ENCODE measurements at regions not wholly inside any gene's neighbourhood (a gene's known extent, or its start where the extent isn't known, plus 50 kb on each side); places are given as distances from the start of the nearest gene placed in this dataset.
A peak's percentile ranks its signal among the peaks of the same experiment; 100 is the strongest.
"Not testable (repeated sequence)": the region's sequence is repeated elsewhere in the genome, so short reads cannot be mapped to it uniquely, and the experiment has no call there.

DNA sequence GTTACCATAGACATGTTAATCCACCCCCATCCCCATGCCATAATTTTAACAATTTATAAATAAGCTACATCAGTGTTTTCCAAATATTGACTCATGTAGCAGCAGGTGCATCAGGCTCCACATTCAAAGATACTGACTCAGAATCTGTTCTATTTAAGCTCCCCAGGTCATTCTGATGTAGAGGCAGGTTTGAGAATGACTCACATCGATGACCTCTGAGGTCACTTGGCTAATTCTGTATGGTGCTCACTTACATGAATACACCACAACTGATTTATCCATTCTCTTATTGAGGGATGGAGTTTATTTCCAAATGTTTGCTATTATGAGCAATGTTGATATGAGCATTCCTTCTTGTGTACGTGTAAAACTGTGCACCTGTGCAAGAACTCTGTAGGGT, 1159.0 kb downstream of the TYW1 start:
- DNase-seq (ENCODE audit: low spot score): no peak

DNA sequence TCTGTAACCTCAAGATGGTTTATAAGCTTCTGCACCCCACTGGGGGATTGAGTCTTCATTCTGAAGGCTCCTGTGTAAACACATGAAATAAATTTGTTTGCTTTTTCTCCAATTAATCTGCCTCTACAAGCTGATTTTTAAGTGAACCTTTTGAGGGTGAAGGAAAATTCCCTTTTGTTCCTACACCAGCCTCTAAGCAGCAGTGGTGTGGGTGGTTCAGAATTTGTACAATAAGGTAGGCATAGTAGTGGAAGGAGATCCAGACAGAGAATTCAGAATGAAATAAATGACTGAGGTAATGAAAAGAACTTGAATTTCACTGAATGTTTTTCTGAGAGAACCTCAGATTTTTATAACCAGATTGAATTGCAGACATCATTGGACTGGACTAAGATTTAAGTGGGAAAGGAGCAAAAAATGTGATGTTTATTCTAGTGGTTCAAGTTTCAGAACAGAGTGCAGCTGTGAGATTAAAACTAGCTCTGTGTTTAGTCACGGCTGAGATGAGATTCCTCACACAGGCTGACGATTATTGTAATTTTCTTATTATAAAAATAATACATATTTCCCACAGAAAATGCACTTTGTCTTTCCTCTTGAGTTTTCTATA, 1162.2 kb downstream of the TYW1 start:
- DNase-seq (ENCODE audit: low spot score): no peak

DNA sequence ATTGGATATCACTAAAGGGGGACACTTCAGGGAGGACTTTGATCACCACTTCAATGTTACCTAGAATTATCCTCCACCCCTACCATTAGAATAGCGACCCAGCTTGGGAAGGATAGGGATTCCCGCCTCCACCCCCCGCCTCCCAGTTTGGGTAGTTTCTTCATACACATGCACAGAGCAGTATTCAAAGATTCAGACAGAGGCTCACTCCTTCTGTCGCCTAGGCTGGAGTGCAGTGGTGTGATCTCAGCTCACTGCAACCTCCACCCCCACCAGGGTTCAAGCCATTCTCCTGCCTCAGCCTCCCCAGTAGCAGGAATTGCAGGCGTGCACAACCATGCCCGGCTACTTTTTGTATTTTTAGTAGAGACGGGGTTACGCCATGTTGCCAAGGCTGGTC, 1166.1 kb downstream of the TYW1 start:
- DNase-seq (ENCODE audit: low spot score): no peak

DNA sequence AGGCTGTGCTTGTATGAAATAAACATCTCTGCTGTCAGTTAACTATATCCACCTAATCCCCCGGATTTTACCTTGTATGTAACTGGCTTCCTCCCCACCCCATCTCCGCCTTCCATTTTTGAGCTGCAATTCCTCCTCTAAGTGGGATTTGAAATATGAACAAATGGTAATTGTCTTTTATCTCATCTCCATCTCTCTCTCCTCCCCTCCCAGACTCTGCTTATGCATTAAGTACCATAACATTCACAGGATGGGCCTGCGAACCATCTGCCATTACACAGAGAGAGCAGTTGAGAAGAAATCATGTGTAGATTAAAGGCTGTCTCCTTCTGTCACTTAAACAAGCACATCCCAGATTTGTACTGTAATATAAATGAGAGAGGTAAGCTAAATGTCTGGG, 1169.9 kb downstream of the TYW1 start:
- DNase-seq (ENCODE audit: low spot score): peak; percentile 97

DNA sequence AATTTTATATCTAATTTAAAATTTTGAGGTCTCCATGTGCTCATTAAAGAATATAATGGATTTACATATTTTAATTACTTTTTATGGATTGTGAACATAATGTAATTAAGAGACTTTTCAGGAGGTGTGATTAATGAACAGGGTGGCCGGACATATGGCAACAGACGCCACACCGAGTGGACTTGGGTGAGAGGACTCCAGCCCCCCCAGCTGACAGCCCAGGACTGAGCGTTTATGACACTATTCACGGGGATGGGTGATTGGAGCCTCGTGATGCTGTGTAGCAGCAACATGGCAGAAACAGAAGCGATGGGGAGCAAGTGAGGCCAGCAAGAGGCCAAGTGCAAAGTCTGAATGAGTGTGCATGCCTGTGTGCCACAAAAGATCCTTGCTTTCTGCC, 1176.9 kb downstream of the TYW1 start:
- no peak for DNase-seq (ENCODE audit: low spot score)

DNA sequence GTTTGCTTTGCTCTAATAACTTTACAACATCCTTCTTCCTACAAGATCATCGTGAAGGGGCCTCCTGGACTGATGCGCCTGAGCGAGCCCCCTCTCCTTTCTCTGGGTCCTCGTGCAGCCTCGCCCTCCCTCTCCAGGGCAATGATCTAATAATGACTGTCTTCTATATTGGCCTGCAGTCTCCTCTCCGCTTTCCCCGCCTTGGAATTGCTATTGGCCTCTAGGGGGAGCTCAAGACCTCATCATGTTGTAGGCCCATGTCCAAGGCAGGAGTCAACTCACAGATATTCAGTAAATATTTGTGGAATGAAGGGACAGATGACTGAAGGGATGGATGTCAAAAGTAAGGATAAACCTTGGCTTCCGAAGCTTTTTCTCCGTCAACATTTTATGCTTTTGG, 1180.3 kb downstream of the TYW1 start:
- DNase-seq (ENCODE audit: low spot score): peak; percentile 79

DNA sequence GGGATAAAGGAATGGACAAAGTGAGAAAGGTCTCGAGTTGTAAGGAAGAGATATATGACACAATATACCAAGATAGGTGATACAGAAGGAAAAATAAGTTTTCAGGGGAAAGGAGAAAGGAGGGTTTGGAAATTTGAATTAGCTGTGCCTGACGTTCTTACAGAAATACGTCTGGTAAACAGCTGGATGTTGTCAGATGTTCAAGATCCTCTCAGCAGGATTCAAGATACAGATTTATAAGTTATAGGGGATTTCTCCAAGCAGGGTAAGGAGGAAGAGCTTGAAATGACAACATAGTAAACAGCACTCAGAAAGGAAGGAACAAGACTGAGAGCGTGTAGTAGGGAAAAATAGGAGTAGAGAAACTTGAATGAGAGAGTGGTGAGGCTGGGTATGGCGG, 1184.1 kb downstream of the TYW1 start:
- no peak for DNase-seq (ENCODE audit: low spot score)

DNA sequence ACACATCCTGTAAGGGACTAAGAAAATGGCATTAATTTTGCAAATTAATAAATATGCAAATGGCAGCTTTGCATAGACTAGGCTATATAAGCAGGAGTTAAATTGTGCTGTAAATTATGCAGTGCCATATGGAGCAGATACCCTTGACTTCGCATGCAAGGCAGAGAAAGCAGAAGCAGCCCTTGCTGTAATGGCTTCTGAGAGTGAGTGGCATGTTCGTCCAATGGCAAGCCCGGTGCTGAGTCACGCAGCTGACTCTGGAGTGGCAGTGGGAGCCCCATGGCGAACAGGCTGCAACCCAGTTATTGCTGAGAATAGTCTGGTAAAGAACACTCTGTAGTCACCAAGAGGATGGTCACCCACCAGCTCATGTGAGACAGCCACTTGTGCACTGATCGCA, 1186.5 kb downstream of the TYW1 start:
- no peak for DNase-seq (ENCODE audit: low spot score)

DNA sequence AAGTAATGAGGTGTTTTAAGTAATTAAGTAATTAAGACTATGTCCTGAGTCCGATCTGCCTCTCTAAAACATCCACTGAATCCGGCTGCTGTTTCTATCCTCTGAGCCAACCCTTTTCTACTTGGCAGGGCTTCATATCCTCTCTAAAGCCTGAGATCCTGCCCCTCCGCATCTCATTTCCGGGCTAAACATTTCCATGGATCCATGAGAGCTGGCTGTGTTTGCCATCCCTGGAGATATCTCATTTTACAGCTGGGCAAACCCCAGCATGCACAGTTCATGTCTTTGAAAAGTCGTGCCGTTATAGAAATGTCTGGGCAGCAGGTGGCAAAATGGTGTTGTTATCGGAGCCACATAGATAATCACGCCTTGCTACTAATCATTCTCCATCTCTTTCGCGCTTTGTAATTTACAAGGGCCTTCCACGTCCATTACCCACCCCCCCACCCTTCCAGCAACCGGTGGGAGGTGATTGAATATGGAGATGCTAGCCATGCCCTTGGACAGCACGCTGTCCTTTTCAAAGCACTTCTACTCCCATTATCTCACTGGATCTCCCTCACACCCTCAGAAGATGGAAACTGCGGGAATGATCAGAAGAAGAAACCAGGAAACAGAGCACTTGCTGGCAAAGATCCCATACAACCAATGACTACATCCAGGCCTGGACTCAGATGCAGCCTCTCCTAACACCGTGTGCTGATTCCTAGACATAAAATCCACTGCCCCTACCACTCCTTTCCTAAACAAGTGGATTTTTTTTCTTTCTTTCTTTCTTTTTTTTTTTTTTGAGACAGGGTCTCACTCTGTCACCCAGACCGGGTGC, 1189.2 kb downstream of the TYW1 start:
- DNase-seq (ENCODE audit: low spot score): no peak

DNA sequence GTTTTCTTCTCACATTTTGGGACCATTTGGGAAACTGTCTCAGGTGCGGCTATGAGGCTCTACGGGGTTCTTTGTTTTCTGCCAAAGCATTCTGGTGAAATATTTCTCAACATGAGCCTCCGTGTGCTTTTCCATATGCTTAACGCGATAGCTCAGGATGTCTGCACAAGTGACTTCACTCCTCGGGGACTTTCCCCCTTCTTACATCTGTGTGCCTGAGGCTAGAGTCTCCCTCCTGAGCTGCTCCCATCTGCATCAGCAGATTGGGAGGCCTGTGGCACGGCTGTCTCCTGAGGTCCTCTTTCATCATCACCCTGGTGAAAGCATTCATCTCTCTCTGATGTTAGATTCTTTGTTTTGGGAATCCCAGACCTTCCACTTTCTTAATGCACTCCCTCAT, 1190.9 kb downstream of the TYW1 start:
- DNase-seq (ENCODE audit: low spot score): no peak

DNA sequence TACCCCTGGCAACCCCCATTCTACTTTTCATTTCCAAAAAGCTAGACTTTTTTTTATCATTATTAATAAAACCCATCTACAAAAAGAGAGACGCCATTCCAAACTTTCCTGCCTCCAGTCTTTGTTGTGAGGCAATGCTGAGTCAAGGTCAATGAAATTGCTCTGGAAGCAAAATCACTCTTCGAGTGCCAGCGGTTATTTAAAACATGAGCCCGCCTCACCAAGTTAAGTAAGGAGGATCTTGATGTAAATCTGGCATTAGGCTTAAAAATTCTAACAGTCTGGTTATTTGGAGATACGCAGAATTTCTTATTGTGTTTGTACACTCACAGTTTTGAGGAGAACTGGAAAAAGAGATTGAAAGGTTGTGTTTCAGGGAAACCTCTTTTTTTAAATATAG, 1196.3 kb downstream of the TYW1 start:
- DNase-seq (ENCODE audit: low spot score): no peak

DNA sequence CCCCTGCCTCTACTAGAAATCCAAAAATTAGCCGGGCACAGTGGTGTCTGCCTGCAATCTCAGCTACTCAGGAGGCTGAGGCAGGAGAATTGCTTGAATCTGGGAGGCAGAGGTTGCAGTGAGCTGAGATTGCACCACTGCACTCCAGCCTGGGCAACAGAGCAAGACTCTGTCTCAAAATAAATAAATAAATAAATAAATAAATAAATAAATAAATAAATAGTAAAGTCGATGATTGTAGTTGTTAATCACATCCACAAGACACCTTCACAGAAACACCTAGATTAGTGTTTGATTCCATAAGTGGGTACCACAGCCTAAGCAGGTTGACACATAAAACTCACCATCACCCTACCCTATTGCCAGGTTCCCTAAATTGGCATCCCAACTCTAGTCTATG, 1199.0 kb downstream of the TYW1 start:
- DNase-seq (ENCODE audit: low spot score): not testable (repeated sequence)

DNA sequence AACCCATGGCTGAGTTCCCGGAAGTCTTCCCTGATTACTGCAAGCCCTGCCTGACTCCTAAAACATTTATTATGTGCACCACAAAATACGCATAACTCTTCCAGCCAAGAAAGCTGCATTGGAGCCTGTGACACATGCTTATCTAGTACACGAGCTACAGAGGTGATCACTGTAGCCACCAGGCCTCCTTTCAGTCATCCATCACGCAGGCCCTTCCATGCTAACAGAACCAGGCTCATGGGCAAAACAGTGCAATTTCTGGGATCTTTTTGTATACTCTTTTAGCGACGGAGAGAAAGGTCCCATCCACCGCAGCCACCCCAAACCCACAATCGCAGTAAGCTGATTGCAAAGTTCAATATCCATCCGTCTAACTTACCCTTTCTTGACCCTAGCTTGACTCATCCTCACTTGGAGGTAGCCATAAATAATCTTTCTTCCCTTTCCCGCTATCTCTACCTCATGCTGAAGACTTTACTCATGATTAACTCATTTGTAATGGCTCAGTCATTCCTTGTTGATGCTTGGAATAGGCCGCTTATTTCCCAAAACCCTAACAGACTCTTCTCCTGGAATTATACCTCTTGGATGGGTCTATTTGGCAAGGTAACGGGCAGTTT, 1203.5 kb downstream of the TYW1 start:
- no peak for DNase-seq (ENCODE audit: low spot score)

DNA sequence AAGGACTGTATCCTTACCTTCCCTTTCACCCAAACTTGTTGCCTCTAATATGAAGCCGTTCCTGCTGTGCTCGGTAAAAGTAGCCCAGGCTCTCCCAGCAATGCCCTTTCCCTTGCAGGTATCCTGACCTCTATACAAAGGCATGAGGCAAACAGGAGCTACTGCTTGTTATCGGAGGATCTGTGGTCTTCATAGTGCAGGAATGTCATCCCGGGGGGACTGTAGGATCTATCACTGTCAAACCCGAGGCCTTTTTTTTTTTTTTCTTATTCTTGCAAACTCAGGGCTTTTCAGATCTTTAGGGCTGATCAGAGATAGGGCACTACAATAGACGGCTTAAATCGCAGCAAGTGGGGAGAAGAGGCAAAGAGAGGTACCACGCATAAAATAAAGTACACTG, 1206.6 kb downstream of the TYW1 start:
- no peak for DNase-seq (ENCODE audit: low spot score)

DNA sequence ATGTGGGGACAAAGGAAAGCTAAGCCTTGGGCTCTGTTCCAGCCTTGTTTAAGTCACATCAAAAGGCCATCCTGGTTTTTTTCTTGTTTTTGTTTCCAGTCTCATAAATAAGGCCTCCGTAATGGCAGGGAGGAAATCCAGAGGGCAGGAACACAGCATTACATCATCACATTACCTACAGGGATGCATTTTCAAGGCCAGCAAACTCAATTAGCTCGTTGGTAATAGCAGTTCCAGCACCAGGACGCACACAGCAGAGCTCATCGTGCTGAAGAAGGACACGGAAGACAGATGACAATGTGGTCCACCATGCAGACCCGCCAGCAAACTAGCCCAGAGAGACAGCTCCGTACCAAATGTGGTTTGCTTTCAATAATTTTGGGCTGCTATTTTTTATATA, 1209.2 kb downstream of the TYW1 start:
- DNase-seq (ENCODE audit: low spot score): peak; percentile 67

DNA sequence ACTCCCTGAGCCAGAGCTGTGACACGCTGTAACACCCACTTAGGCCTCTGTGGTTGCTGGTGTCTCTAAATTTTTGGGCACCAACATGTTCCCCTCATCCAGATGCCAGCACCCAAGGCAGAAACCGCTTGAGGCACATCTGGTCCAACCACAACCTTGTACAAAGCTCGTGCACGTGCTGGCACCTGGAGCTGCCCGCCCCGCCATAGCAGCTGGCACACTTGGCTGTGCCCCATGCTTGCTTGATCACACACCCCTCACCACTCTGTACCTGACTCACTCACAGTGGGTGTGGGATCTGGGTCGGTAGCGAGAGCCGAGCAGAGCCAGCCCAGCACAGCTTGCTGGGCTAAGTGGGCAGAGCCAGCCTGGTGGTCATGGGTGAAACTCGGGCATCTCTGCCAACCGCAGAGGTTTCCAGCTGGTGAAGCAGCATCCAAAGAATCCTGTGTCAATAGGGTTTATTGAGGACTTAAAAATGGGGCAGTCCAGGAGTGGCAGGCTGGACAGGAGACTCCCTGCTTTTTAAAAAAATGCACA, 1210.4 kb downstream of the TYW1 start:
- DNase-seq (ENCODE audit: low spot score): no peak

DNA sequence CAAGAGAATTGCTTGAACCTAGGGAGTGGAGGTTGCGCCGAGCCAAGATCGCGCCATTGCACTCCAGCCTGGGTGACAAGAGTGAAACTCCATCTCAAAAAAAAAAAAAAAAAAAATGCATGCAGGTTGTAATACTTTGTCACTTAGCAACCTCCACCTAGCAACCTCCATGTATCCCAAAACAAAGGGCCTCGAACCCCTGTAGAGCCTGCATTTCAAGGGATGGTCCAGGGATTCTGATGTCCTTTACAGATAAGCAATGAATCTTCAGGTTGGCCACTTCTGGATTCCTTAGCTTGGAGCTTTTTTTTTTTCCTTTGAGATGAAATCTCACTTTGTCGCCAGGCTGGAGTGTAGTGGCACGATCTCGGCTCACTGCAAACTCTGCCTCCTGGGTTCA, 1211.0 kb downstream of the TYW1 start:
- no peak for DNase-seq (ENCODE audit: low spot score)

DNA sequence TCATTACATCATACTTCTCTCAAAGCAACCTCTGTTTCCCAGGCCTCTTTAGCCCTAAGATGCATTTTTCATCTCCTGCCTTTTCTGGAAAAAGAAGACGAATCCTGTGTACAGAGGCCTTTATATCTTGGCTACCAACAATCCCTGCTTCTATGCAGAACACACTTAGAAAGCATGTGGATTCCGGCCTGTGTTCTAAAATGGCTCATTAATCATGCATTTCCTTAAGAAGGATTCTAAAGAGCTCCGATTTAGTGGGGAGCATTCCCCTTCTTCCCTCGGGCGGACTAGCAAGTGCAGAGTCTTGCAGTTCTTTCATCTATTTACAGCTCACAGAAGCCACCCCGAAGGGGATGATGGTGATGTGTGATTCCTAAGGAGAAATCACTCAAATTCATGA, 1212.9 kb downstream of the TYW1 start:
- DNase-seq (ENCODE audit: low spot score): no peak

DNA sequence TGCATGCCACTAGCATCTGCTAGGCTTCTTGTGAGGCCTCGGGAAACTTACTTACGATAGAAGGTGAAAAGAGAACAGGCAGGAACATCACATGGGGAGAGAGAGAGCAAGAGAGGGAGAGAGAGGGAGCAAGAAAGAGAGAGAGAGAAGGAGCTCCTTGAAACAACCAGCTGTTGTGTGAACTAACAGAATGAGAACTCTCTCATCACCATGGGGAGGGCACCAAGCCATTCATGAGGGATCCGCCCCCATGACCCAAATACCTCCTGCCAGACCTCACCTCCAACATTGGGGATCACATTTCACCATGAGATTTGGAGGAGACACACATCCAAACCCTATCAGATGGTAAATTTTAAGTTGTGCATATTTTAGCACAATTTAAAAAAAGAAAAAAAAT, 1217.2 kb downstream of the TYW1 start:
- no peak for DNase-seq (ENCODE audit: low spot score)

DNA sequence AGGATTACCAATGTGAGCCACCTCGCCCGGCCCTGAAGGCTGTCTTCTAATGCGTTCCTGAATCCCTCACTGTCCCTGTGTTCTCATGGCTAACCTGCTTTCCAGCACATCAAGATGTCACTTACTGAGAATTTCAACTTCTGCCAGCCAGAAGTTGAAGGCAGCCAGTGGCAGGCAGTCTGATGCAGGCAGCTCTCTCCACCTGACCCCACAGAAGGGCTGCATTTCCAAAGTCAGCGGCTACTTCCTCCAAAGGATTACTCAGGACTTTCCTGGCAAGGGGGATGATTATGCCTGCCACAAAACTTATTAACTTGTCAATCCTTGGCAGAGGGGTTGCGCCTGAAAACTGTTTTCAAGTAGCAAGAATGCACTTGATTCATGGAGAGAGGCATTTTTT, 1219.4 kb downstream of the TYW1 start:
- DNase-seq (ENCODE audit: low spot score): no peak

DNA sequence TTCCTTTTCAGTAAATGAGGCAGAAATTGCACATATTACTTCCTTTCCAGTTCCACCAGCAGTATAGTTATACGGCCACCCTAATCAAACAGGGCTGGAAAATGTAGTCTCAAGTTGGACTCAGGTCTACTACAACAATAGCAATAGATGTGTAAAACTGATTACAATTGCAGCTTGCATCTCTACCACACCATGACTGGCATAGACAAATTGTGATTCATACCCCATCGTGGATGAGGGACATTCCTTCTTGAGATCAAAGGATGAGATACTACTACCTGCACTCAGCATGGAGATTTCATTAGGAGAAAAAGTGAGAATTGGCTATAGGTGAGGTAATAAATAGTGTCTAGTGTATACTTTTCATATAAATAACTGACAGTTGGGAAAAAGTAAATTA, 1220.8 kb downstream of the TYW1 start:
- DNase-seq (ENCODE audit: low spot score): no peak

DNA sequence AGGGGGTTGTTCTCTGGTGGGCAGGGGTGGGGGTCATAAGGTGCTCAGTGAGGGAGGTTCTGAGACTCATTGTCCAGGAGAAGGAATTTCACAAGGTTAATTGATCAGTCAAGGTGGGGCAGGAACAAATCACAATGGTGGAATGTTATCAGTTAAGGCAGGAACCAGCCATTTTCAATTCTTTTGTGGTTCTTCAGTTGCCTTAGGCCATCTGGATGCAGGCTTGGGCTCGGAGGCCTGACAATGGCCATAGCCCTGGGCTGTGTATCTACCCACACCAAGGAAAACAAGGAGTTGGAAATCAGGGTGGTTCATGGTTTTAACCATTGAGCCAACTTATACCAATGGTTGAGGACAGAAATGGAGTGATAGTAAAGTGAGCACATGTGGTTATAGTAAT, 1221.8 kb downstream of the TYW1 start:
- DNase-seq (ENCODE audit: low spot score): no peak

DNA sequence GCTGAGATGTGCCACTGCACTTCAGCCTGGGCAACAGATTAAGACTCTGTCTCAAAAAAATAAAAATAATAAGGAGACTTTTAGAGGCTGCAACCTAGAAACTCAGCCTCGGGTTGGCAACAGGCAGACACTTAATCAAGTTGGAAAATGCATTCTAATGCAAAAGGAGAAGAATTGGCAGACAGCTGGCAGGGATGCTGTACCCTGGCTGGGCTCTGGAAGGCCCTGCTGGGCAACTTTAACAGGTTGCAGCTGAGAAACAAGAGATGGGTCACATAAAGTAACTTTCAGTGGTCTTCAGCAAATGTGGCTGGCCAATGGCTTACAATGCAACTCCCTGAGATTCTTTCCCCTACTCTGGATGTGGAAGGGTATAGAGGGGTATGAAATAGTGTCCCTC, 1225.7 kb downstream of the TYW1 start:
- no peak for DNase-seq (ENCODE audit: low spot score)
